Prostate gland (tissue), 2 donors: ENCODE measurements at regions not wholly inside any gene's neighbourhood (a gene's known extent, or its start where the extent isn't known, plus 50 kb on each side); places are given as distances from the start of the nearest gene placed in this dataset.

Experiments
- DNase-seq: peaks from one replicate; pipeline ENCODE4 v3.0.0-alpha.2; 2019; ENCODE audit warnings: low spot score
- H3K27ac ChIP-seq, 2 donors: fragments of 200-600 bp; sonication (generic); 2 replicates each; pipeline ENCODE4 v1.5.1; 2017 to 2019
- H3K27me3 ChIP-seq: fragments of 200-600 bp; sonication (generic); replicated peaks from 2 replicates; pipeline ENCODE4 v1.5.1; 2019; ENCODE audit not compliant: insufficient read depth
- H3K36me3 ChIP-seq, 2 donors: fragments of 200-600 bp; sonication (generic); 1 replicate in 1 of 2; 2 replicates in 1 of 2; pipeline versions ENCODE4 v1.5.1 to v1.8.1; 2017 to 2019
- H3K4me1 ChIP-seq: fragments of 200-600 bp; sonication (generic); replicated peaks from 2 replicates; pipeline ENCODE4 v1.5.1; 2019
- H3K4me3 ChIP-seq, 2 donors: fragments of 200-600 bp; sonication (generic); 2 replicates each; pipeline ENCODE4 v1.5.1; 2017 to 2019
- H3K9me3 ChIP-seq: fragments of 200-600 bp; sonication (generic); 2 replicates; pipeline ENCODE4 v1.5.1; 2017
- POLR2A ChIP-seq: fragments of 450-650 bp; IDR thresholded peaks from one replicate; pipeline ENCODE4 v1.6.1; 2016; ENCODE audit warnings: antibody characterized with exemption, mild to moderate bottlenecking
- POLR2AphosphoS5 ChIP-seq: sonication (generic); formaldehyde crosslinking; IDR thresholded peaks from one replicate; pipeline ENCODE4 v1.6.1; 2017; ENCODE audit warnings: antibody characterized with exemption
- WGBS: methylation state at CpG from one replicate; pipeline ENCODE4 v1.1.5; 2018; 5-methylcytosine and 5-hydroxymethylcytosine counted together
- intact Hi-C: fragments of 100-400 bp; cut with DNase I; formaldehyde crosslinking; loops from one replicate; pipeline ENCODE4 v1.14.2; 2022
- TF ChIP-seq, protein P1 (sequence below), 4 experiments: fragments of 200-600 bp in 2 of 4; fragments of 450-650 bp in 2 of 4; sonication (generic) in 2 of 4; IDR thresholded peaks; 1 replicate in 3 of 4; 2 replicates in 1 of 4; pipeline ENCODE4 v1.5.1; 2016 to 2019; ENCODE audit warnings: antibody characterized with exemption in 4 of 4, mild to moderate bottlenecking in 2 of 4, moderate library complexity in 2 of 4

DNA sequence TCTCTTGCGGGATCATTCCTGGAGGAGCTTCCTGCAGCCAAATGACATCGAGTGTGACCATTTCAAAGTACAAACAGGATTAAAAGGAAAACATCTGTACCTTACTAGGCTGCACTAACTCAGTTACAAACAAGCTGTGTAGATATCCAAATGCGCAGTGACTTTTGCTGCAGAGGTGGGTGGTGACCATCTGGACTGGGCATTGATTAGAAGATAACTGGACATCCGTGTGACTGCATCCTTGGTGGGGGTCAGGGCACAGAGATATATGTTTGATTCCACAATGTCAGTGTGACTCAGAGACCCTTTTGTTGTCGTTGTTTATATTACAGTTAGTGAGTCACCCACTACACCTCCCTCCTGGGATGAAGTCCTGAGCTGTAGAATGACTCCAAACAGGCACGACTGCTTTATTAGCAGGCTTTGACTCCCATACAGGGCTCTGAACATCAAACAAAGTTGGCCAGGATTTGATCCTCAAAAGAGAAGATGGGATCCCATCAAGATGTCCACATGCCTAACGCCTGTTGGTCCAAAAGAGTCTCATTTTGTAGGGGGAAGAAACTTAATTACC, 56.7 kb upstream of the SDK1 start:
- H3K4me1 ChIP-seq: no peaks in the 10 kb centered on the region
- TF ChIP-seq, protein P1, sequence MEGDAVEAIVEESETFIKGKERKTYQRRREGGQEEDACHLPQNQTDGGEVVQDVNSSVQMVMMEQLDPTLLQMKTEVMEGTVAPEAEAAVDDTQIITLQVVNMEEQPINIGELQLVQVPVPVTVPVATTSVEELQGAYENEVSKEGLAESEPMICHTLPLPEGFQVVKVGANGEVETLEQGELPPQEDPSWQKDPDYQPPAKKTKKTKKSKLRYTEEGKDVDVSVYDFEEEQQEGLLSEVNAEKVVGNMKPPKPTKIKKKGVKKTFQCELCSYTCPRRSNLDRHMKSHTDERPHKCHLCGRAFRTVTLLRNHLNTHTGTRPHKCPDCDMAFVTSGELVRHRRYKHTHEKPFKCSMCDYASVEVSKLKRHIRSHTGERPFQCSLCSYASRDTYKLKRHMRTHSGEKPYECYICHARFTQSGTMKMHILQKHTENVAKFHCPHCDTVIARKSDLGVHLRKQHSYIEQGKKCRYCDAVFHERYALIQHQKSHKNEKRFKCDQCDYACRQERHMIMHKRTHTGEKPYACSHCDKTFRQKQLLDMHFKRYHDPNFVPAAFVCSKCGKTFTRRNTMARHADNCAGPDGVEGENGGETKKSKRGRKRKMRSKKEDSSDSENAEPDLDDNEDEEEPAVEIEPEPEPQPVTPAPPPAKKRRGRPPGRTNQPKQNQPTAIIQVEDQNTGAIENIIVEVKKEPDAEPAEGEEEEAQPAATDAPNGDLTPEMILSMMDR (IDR thresholded peaks at IDR 0.05): no peak
- no peak for TF ChIP-seq POLR2AphosphoS5
- TF ChIP-seq POLR2A: no peak
- H3K27me3 ChIP-seq: no peaks in the 10 kb centered on the region
- H3K9me3 ChIP-seq: no peaks in the 10 kb centered on the region
- intact Hi-C loops: no loop called here
- DNase-seq: no peak
- H3K36me3 ChIP-seq: no peaks in the 10 kb centered on the region
- no peak overlapping the region for H3K27ac ChIP-seq
- H3K4me3 ChIP-seq: no peak overlapping the region
- 31% methylated on average over 7 of the region's 7 CpGs for WGBS

DNA sequence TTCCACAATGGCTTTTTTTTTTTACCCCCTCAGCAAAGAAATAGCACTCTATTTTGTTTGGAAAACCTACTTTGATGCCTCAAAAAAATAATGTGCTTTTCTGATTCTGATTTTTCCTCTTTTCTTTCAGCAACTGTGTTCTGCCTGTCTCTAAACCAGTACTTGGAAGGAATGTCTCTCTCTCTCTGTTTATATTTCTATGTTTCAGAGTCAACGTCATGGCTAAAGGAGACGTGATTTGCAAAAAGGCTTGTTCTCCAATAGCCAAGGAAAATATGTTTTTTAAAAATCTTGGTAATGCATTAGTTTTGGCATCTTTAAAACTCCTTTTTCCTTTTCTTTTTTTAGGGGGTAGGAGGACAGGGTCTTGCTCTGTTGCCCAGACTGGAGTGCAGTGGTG, 56.0 kb upstream of the SDK1 start:
- Histone ChIP-seq H3K27me3 (no peaks in the 10 kb centered on the region), H3K4me1 (no peaks in the 10 kb centered on the region), H3K36me3 (no peaks in the 10 kb centered on the region), H3K4me3 (no peak overlapping the region), H3K9me3 (no peaks in the 10 kb centered on the region), H3K27ac (no peak overlapping the region)
- intact Hi-C loops: no loop called here
- WGBS: 41% methylated on average over 2 of the region's 2 CpGs
- no peak for DNase-seq
- TF ChIP-seq POLR2A (no peak), POLR2AphosphoS5 (no peak)
- TF ChIP-seq, protein P1 (IDR thresholded peaks at IDR 0.05): no peak

DNA sequence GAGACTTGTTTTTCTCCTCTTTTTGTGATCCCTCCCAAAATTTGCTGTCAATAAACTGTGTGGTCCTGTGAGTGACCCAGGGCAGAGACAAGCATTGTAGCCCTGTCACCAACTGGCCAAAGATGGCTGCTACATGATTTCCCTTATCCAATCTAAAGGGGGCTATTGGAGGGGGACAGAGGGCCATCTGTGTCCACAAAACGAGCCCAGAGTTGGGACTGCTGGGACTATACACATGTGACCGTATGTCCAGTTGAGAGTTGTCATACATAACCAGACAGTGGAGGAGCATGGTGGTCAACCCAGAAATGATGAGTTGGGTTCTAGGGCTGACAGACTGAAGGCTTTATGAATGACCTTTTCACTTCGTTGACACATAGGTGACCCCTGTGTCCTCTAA, 55.3 kb upstream of the SDK1 start:
- intact Hi-C loops: no loop called here
- DNase-seq: no peak
- no peaks in the 10 kb centered on the region for H3K36me3 ChIP-seq
- H3K27ac ChIP-seq: no peak overlapping the region
- 94% methylated on average over 3 of the region's 3 CpGs for WGBS
- H3K27me3 ChIP-seq: no peaks in the 10 kb centered on the region
- no peak overlapping the region for H3K4me3 ChIP-seq
- H3K4me1 ChIP-seq: no peaks in the 10 kb centered on the region
- no peaks in the 10 kb centered on the region for H3K9me3 ChIP-seq
- TF ChIP-seq, protein P1 (IDR thresholded peaks at IDR 0.05): no peak
- TF ChIP-seq POLR2A (no peak), POLR2AphosphoS5 (no peak)

DNA sequence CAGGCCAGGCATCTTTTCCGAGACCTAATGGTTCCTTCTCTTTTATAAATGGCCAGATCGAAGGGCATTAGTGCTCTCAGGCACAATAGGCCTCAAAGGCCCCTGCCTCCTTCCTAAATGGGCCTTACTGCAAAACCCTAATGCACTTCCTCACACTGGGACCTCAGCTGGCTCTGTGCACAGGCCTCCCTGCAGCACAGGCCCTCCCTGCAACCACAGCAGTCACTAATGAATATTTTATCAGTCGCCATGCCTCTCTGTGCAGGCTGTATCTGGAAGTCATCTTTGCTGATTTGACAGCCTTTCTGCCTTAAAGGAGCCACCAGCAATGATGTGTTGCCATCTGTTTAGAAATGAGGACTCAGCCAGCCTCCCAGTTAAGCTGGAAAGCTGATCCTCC, 54.9 kb upstream of the SDK1 start:
- intact Hi-C loops: no loop called here
- Histone ChIP-seq H3K4me1 (no peaks in the 10 kb centered on the region), H3K27me3 (no peaks in the 10 kb centered on the region), H3K27ac (no peak overlapping the region), H3K4me3 (no peak overlapping the region), H3K36me3 (no peaks in the 10 kb centered on the region), H3K9me3 (no peaks in the 10 kb centered on the region)
- WGBS: 81% methylated on average over 3 of the region's 3 CpGs
- TF ChIP-seq POLR2AphosphoS5 (no peak), POLR2A (no peak)
- TF ChIP-seq, protein P1 (IDR thresholded peaks at IDR 0.05): no peak
- no peak for DNase-seq

DNA sequence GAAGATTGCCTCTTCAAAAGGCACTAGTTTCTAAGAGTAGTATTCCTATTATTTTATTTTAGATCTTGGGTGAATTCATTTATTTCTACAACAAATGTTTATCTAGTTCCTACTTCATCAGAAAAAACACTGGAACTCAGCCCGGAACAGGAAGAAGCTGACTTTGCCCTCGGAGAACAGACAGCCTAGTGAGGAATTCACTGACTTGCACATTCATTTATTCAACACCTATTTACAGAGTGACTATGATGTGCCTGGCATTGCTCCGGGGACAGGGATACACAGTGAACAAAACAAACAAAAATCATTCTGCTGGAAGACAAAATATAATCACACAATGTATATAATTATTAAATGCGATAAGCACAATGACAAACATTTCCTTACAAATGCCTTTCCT, 54.4 kb upstream of the SDK1 start:
- intact Hi-C loops: no loop called here
- 57% methylated on average over 4 of the region's 4 CpGs for WGBS
- Histone ChIP-seq H3K27me3 (no peaks in the 10 kb centered on the region), H3K27ac (no peak overlapping the region), H3K4me3 (no peak overlapping the region), H3K36me3 (no peaks in the 10 kb centered on the region), H3K4me1 (no peaks in the 10 kb centered on the region), H3K9me3 (no peaks in the 10 kb centered on the region)
- no peak for TF ChIP-seq POLR2A
- TF ChIP-seq, protein P1 (IDR thresholded peaks at IDR 0.05): no peak
- no peak for TF ChIP-seq POLR2AphosphoS5
- DNase-seq: no peak
